MG63 (cell line): ENCODE measurements at regions not wholly inside any gene's neighbourhood (a gene's known extent, or its start where the extent isn't known, plus 50 kb on each side); places are given as distances from the start of the nearest gene placed in this dataset.
"Not testable (repeated sequence)": the region's sequence is repeated elsewhere in the genome, so short reads cannot be mapped to it uniquely, and the experiment has no call there.

ENCODE experiments used
- DNase-seq: peaks from one replicate; pipeline ENCODE4 v3.0.0-alpha.2; 2020
- H3K27me3 ChIP-seq: fragments of 250-450 bp; sonication (Bioruptor Pico); 2 replicates; pipeline ENCODE4 v1.5.1; 2020; ENCODE audit warnings: mild to moderate bottlenecking, moderate library complexity
- H3K36me3 ChIP-seq: fragments of 250-450 bp; sonication (Bioruptor Pico); 2 replicates; pipeline ENCODE4 v1.5.1; 2020; ENCODE audit warnings: mild to moderate bottlenecking, moderate library complexity
- H3K4me3 ChIP-seq: fragments of 250-450 bp; sonication (Bioruptor Pico); 2 replicates; pipeline ENCODE4 v1.5.1; 2020; ENCODE audit warnings: mild to moderate bottlenecking, moderate library complexity
- H3K9me3 ChIP-seq: fragments of 250-450 bp; sonication (Bioruptor Pico); 2 replicates; pipeline ENCODE4 v1.5.1; 2020; ENCODE audit warnings: mild to moderate bottlenecking, moderate library complexity

- no peak for DNase-seq
- H3K4me3 ChIP-seq = no peak overlapping the region
- H3K27me3 ChIP-seq = no peaks in the 10 kb centered on the region
- H3K36me3 ChIP-seq = no peaks in the 10 kb centered on the region
- H3K9me3 ChIP-seq = no peaks in the 10 kb centered on the region
These were observed 52.2 kb upstream of the FAT1 start for GRCh38 chr4:186775902-186776301.

GRCh38 chr4:186778134-186778533 is 54.5 kb upstream of the FAT1 start:
- no peak for DNase-seq
- H3K4me3 ChIP-seq = no peak overlapping the region

GRCh38 chr4:186780291-186781031 is 56.8 kb upstream of the FAT1 start:
- Histone ChIP-seq H3K9me3 (no peaks in the 10 kb centered on the region), H3K36me3 (no peaks in the 10 kb centered on the region), H3K27me3 (no peaks in the 10 kb centered on the region), H3K4me3 (no peak overlapping the region)
- DNase-seq = no peak

More at GRCh38 chr4:186778134-186778533, 54.5 kb upstream of the FAT1 start:
- Histone ChIP-seq H3K36me3 (no peaks in the 10 kb centered on the region), H3K27me3 (no peaks in the 10 kb centered on the region), H3K9me3 (no peaks in the 10 kb centered on the region)

- Histone ChIP-seq H3K9me3 (no peaks in the 10 kb centered on the region), H3K36me3 (no peaks in the 10 kb centered on the region), H3K27me3 (no peaks in the 10 kb centered on the region), H3K4me3 (no peak overlapping the region)
- peak; percentile 14 for DNase-seq
These were observed 57.6 kb upstream of the FAT1 start for GRCh38 chr4:186781032-186781917.

GRCh38 chr4:186782302-186782701 is 58.6 kb upstream of the FAT1 start:
- Histone ChIP-seq H3K4me3 (no peak overlapping the region), H3K27me3 (no peaks in the 10 kb centered on the region), H3K9me3 (no peaks in the 10 kb centered on the region), H3K36me3 (no peaks in the 10 kb centered on the region)
- no peak for DNase-seq

GRCh38 chr4:186787536-186787935 is 63.9 kb upstream of the FAT1 start:
- no peak overlapping the region for H3K4me3 ChIP-seq
- no peaks in the 10 kb centered on the region for H3K36me3 ChIP-seq
- no peak for DNase-seq
- H3K27me3 ChIP-seq = no peaks in the 10 kb centered on the region
- no peaks in the 10 kb centered on the region for H3K9me3 ChIP-seq

GRCh38 chr4:186789651-186790050 is 66.0 kb upstream of the FAT1 start:
- DNase-seq = no peak

GRCh38 chr4:186790630-186791029 is 67.0 kb upstream of the FAT1 start:
- Histone ChIP-seq H3K36me3 (no peaks in the 10 kb centered on the region), H3K4me3 (no peak overlapping the region), H3K9me3 (no peaks in the 10 kb centered on the region), H3K27me3 (no peaks in the 10 kb centered on the region)
- DNase-seq = no peak

More at GRCh38 chr4:186789651-186790050, 66.0 kb upstream of the FAT1 start:
- Histone ChIP-seq H3K36me3 (no peaks in the 10 kb centered on the region), H3K27me3 (no peaks in the 10 kb centered on the region), H3K4me3 (no peak overlapping the region), H3K9me3 (no peaks in the 10 kb centered on the region)

- no peak overlapping the region for H3K4me3 ChIP-seq
- no peaks in the 10 kb centered on the region for H3K9me3 ChIP-seq
- no peaks in the 10 kb centered on the region for H3K36me3 ChIP-seq
- no peaks in the 10 kb centered on the region for H3K27me3 ChIP-seq
- peak; percentile 27 for DNase-seq
These were observed 69.2 kb upstream of the FAT1 start for GRCh38 chr4:186792728-186793366.

- no peak overlapping the region for H3K4me3 ChIP-seq
- DNase-seq = no peak
- H3K27me3 ChIP-seq = no peaks in the 10 kb centered on the region
- no peaks in the 10 kb centered on the region for H3K36me3 ChIP-seq
- no peaks in the 10 kb centered on the region for H3K9me3 ChIP-seq
These were observed 75.4 kb upstream of the FAT1 start for GRCh38 chr4:186798951-186799659.

GRCh38 chr4:186805020-186805820 is 81.6 kb upstream of the FAT1 start:
- DNase-seq = no peak
- Histone ChIP-seq H3K36me3 (no peaks in the 10 kb centered on the region), H3K27me3 (no peaks in the 10 kb centered on the region), H3K4me3 (no peak overlapping the region), H3K9me3 (no peaks in the 10 kb centered on the region)

- H3K27me3 ChIP-seq, DNase-seq, H3K9me3 ChIP-seq: not testable (repeated sequence)
These were observed 82.3 kb upstream of the FAT1 start for GRCh38 chr4:186805917-186806316.

GRCh38 chr4:186806679-186807421 is 83.2 kb upstream of the FAT1 start:
- Histone ChIP-seq H3K27me3 (no peaks in the 10 kb centered on the region), H3K36me3 (no peaks in the 10 kb centered on the region), H3K4me3 (no peak overlapping the region), H3K9me3 (no peaks in the 10 kb centered on the region)
- DNase-seq = no peak

More at GRCh38 chr4:186805917-186806316, 82.3 kb upstream of the FAT1 start:
- not testable (repeated sequence) for H3K4me3 ChIP-seq, H3K36me3 ChIP-seq

- no peak for DNase-seq
These were observed 84.4 kb upstream of the FAT1 start for GRCh38 chr4:186807808-186808629.

GRCh38 chr4:186808630-186809018 is 85.0 kb upstream of the FAT1 start:
- H3K27me3 ChIP-seq = no peaks in the 10 kb centered on the region
- H3K36me3 ChIP-seq = no peaks in the 10 kb centered on the region
- no peaks in the 10 kb centered on the region for H3K9me3 ChIP-seq
- peak; percentile 75 for DNase-seq
- H3K4me3 ChIP-seq = no peak overlapping the region

More at GRCh38 chr4:186807808-186808629, 84.4 kb upstream of the FAT1 start:
- Histone ChIP-seq H3K9me3 (no peaks in the 10 kb centered on the region), H3K27me3 (no peaks in the 10 kb centered on the region), H3K36me3 (no peaks in the 10 kb centered on the region), H3K4me3 (no peak overlapping the region)
